Epithelial cell of proximal tubule (primary cell): ENCODE measurements at regions not wholly inside any gene's neighbourhood (a gene's known extent, or its start where the extent isn't known, plus 50 kb on each side); places are given as distances from the start of the nearest gene placed in this dataset.
"Not testable (repeated sequence)": the region's sequence is repeated elsewhere in the genome, so short reads cannot be mapped to it uniquely, and the experiment has no call there.

Source experiments
- DNase-seq: peaks from one replicate; pipeline ENCODE4 v3.0.0-alpha.2; 2011; ENCODE audit warnings: low read depth
- H3K4me3 ChIP-seq: 2 replicates; pipeline ENCODE4 v1.5.1; 2011; ENCODE audit warnings: low read depth, mild to moderate bottlenecking, low read length
- CTCF ChIP-seq: conservative IDR thresholded peaks from 2 replicates; pipeline ENCODE4 v1.5.1; 2012; ENCODE audit warnings: low read depth, mild to moderate bottlenecking, low read length

GRCh38 chr18:961644-962355, 57.1 kb downstream of the ADCYAP1 start:
- DNase-seq = no peak
- peak; percentile 90 for TF ChIP-seq CTCF
- H3K4me3 ChIP-seq = peak overlapping the region; percentile 19

- no peak overlapping the region for H3K4me3 ChIP-seq
- TF ChIP-seq CTCF = no peak
- no peak for DNase-seq
Observed at GRCh38 chr18:963276-963675, 58.6 kb downstream of the ADCYAP1 start.

GRCh38 chr18:965921-966758, 61.5 kb downstream of the ADCYAP1 start:
- no peak for TF ChIP-seq CTCF
- H3K4me3 ChIP-seq = no peak overlapping the region
- no peak for DNase-seq

GRCh38 chr18:966759-967576, 62.3 kb downstream of the ADCYAP1 start:
- TF ChIP-seq CTCF = no peak
- no peak overlapping the region for H3K4me3 ChIP-seq
- DNase-seq = no peak

- not testable (repeated sequence) for DNase-seq, H3K4me3 ChIP-seq
Observed at GRCh38 chr18:968910-969309, 64.2 kb downstream of the ADCYAP1 start.

GRCh38 chr18:969311-969710, 64.6 kb downstream of the ADCYAP1 start:
- not testable (repeated sequence) for H3K4me3 ChIP-seq, DNase-seq

GRCh38 chr18:974606-975005, 69.9 kb downstream of the ADCYAP1 start:
- H3K4me3 ChIP-seq, DNase-seq: not testable (repeated sequence)

- not testable (repeated sequence) for H3K4me3 ChIP-seq
Observed at GRCh38 chr18:976393-977128, 71.9 kb downstream of the ADCYAP1 start.

GRCh38 chr18:977327-977726, 72.7 kb downstream of the ADCYAP1 start:
- H3K4me3 ChIP-seq, DNase-seq: not testable (repeated sequence)

More at GRCh38 chr18:976393-977128, 71.9 kb downstream of the ADCYAP1 start:
- DNase-seq = not testable (repeated sequence)

GRCh38 chr18:977732-978131, 73.1 kb downstream of the ADCYAP1 start:
- DNase-seq, H3K4me3 ChIP-seq: not testable (repeated sequence)
